ENCODE measurements at regions not wholly inside any gene's neighbourhood (a gene's known extent, or its start where the extent isn't known, plus 50 kb on each side); places are given as distances from the start of the nearest gene placed in this dataset.
"Not testable (repeated sequence)": the region's sequence is repeated elsewhere in the genome, so short reads cannot be mapped to it uniquely, and the experiment has no call there.

DNA sequence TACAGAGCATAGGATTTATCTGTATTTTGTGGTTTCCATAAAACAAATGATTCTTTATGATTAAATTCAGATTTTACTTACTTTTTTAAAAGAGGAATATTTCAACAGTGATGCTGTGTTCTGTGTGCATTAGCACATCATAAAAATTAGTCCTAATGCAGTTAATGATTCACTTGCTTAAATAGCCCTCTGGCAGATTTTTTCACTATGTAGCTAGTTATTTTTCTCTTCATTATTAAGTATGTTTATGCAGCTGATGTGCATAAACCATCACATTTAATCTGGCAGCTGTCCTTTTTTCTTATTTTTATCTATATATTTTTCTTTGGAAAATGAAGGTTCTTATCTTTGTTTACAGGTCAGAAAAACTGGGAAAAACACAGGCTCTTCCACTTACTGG, 127.2 kb downstream of the ZNF486 start:
- H2AFZ ChIP-seq (ENCODE audit: low read depth), result no peak overlapping the region
- H3K4me2 ChIP-seq, result no peak overlapping the region
- TF ChIP-seq CTCF (conservative IDR thresholded peaks at IDR 0.05; ENCODE audit: low read depth, low read length), result no peak
- H3K79me2 ChIP-seq (ENCODE audit: insufficient read depth, low read depth), result no peaks in the 10 kb centered on the region
- no peaks in the 10 kb centered on the region for H3K4me1 ChIP-seq (ENCODE audit: low read depth, poor library complexity, severe bottlenecking)
- H3K27ac ChIP-seq, result no peak overlapping the region
- no peak overlapping the region for H3K4me3 ChIP-seq (IDR thresholded peaks at IDR 0.05; ENCODE audit: insufficient read depth, low read depth, low read length)
- H4K20me1 ChIP-seq (ENCODE audit: insufficient read depth), result no peaks in the 10 kb centered on the region
- no peaks in the 10 kb centered on the region for H3K27me3 ChIP-seq (ENCODE audit: insufficient read depth, low read depth)
- no peak overlapping the region for H3K9ac ChIP-seq
- no peaks in the 10 kb centered on the region for H3K36me3 ChIP-seq (ENCODE audit: insufficient read depth)

GRCh38 chr19:20292520-20292919, 125.5 kb downstream of the ZNF486 start:
- not testable (repeated sequence) for H3K4me1 ChIP-seq (ENCODE audit: low read depth, poor library complexity, severe bottlenecking); H3K4me3 ChIP-seq (IDR thresholded peaks at IDR 0.05; ENCODE audit: insufficient read depth, low read depth, low read length); H4K20me1 ChIP-seq (ENCODE audit: insufficient read depth); H3K27me3 ChIP-seq (ENCODE audit: insufficient read depth, low read depth); H3K27ac ChIP-seq; H3K36me3 ChIP-seq (ENCODE audit: insufficient read depth); H3K79me2 ChIP-seq (ENCODE audit: insufficient read depth, low read depth); H2AFZ ChIP-seq (ENCODE audit: low read depth); H3K4me2 ChIP-seq; H3K9ac ChIP-seq

- Histone ChIP-seq H3K4me1 (ENCODE audit: low read depth, poor library complexity, severe bottlenecking) (no peaks in the 10 kb centered on the region), H3K4me3 (IDR thresholded peaks at IDR 0.05; ENCODE audit: insufficient read depth, low read depth, low read length) (no peak overlapping the region), H3K4me2 (no peak overlapping the region), H2AFZ (ENCODE audit: low read depth) (no peak overlapping the region), H3K27me3 (ENCODE audit: insufficient read depth, low read depth) (no peaks in the 10 kb centered on the region), H3K9ac (no peak overlapping the region), H3K36me3 (ENCODE audit: insufficient read depth) (no peaks in the 10 kb centered on the region), H3K27ac (no peak overlapping the region), H3K79me2 (ENCODE audit: insufficient read depth, low read depth) (no peaks in the 10 kb centered on the region), H4K20me1 (ENCODE audit: insufficient read depth) (no peaks in the 10 kb centered on the region)
- no peak for TF ChIP-seq CTCF (conservative IDR thresholded peaks at IDR 0.05; ENCODE audit: low read depth, low read length)
These were observed 122.2 kb downstream of the ZNF486 start for GRCh38 chr19:20289186-20289585.

GRCh38 chr19:20287070-20287469, 120.1 kb downstream of the ZNF486 start:
- Histone ChIP-seq H3K36me3 (ENCODE audit: insufficient read depth) (no peaks in the 10 kb centered on the region), H3K27ac (no peak overlapping the region), H3K4me3 (IDR thresholded peaks at IDR 0.05; ENCODE audit: insufficient read depth, low read depth, low read length) (no peak overlapping the region), H3K4me1 (ENCODE audit: low read depth, poor library complexity, severe bottlenecking) (no peaks in the 10 kb centered on the region), H3K27me3 (ENCODE audit: insufficient read depth, low read depth) (no peaks in the 10 kb centered on the region), H4K20me1 (ENCODE audit: insufficient read depth) (no peaks in the 10 kb centered on the region), H2AFZ (ENCODE audit: low read depth) (no peak overlapping the region), H3K79me2 (ENCODE audit: insufficient read depth, low read depth) (no peaks in the 10 kb centered on the region), H3K4me2 (no peak overlapping the region), H3K9ac (no peak overlapping the region)
- no peak for TF ChIP-seq CTCF (conservative IDR thresholded peaks at IDR 0.05; ENCODE audit: low read depth, low read length)

DNA sequence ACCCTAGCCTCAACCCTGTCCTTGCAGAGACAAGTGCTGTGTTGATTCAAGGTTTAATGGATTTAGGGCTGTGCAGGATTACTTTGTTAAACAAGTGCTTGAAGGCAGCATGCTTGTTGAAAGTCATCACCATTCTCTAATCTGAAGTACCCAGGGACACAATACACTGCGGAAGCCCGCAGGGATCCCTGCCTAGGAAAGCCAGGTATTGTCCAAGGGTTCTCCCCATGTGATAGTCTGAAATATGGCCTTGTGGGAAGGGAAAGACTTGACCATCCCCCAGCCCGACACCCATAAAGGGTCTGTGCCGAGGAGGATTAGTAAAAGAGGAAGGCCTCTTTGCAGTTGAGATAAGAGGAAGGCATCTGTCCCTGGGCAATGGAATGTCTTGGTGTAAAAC, 118.9 kb downstream of the ZNF486 start:
- H3K4me3 ChIP-seq (IDR thresholded peaks at IDR 0.05; ENCODE audit: insufficient read depth, low read depth, low read length); H3K9ac ChIP-seq; H3K4me1 ChIP-seq (ENCODE audit: low read depth, poor library complexity, severe bottlenecking); H2AFZ ChIP-seq (ENCODE audit: low read depth); H3K79me2 ChIP-seq (ENCODE audit: insufficient read depth, low read depth); H3K36me3 ChIP-seq (ENCODE audit: insufficient read depth); H3K27ac ChIP-seq; H3K4me2 ChIP-seq; H4K20me1 ChIP-seq (ENCODE audit: insufficient read depth); H3K27me3 ChIP-seq (ENCODE audit: insufficient read depth, low read depth): not testable (repeated sequence)
